Psoas muscle (tissue), 7 donors: ENCODE measurements at regions not wholly inside any gene's neighbourhood (a gene's known extent, or its start where the extent isn't known, plus 50 kb on each side); places are given as distances from the start of the nearest gene placed in this dataset.
A peak's percentile ranks its signal among the peaks of the same experiment; 100 is the strongest.

ENCODE experiments used
- ATAC-seq, 4 donors: fragments of 200-7000 bp; cut with Tn5 transposase; one replicate each; pipeline ENCODE4 v1.9.1; 2020; ENCODE audit warnings: moderate library complexity in 3 of 4, mild to moderate bottlenecking in 2 of 4
- DNase-seq, 2 donors: peaks; one replicate each; pipeline ENCODE4 v3.0.0-alpha.2; 2020
- H3K27ac ChIP-seq: fragments of 200-600 bp; one replicate; pipeline ENCODE4 v1.8.0; 2022
- H3K27me3 ChIP-seq, 3 donors: fragments of 200-600 bp in 1 of 3; one replicate each; pipeline versions ENCODE4 v1.6.1 to v1.8.0; 2013 to 2022; ENCODE audit warnings: low read length in 2 of 3, mild to moderate bottlenecking in 2 of 3, moderate library complexity in 1 of 3; ENCODE audit not compliant: insufficient read depth in 3 of 3
- H3K36me3 ChIP-seq, 2 donors: fragments of 200-600 bp in 1 of 2; one replicate each; pipeline versions ENCODE4 v1.6.1 to v1.8.0; 2013 to 2022; ENCODE audit warnings: low read depth in 1 of 2, mild to moderate bottlenecking in 1 of 2, moderate library complexity in 1 of 2; ENCODE audit not compliant: insufficient read depth in 1 of 2
- H3K4me1 ChIP-seq: fragments of 200-600 bp; one replicate; pipeline ENCODE4 v1.8.0; 2022
- H3K4me3 ChIP-seq: fragments of 200-600 bp; one replicate; pipeline ENCODE4 v1.8.0; 2022; ENCODE audit warnings: mild to moderate bottlenecking
- H3K9me3 ChIP-seq: fragments of 200-600 bp; one replicate; pipeline ENCODE4 v1.8.0; 2022
- CTCF ChIP-seq: fragments of 200-600 bp; IDR thresholded peaks from one replicate; pipeline ENCODE4 v1.8.0; 2022; ENCODE audit warnings: antibody characterized with exemption
- WGBS, 3 donors: extraction: QIAGEN DNeasy Blood & Tissue Kit; methylation state at CpG; one replicate each; pipeline versions ENCODE4 v1.1.6 to v1.1.7; 2013; 5-methylcytosine and 5-hydroxymethylcytosine counted together
- intact Hi-C, 2 donors: fragments of 100-400 bp; cut with DNase I; formaldehyde crosslinking; loops; one replicate each; pipeline versions ENCODE4 v1.11.0 to v1.14.2; 2022
- donor health status: healthy with polysubstance abuse.
- donor health status: DM: no; HTN: no; CAD: no; lungs with moderate emphysema.
- donor health status: Bipolar disorder and iron deficiency.
- donor health status: healthy.
- donor health status: DM: yes; HTN: yes; CAD: no.
- donor health status: DM: no; HTN: no; CAD: no.
- donor health status: DM: yes; HTN: yes; CAD: no.

GRCh38 chr10:132467464-132468149 is 70.0 kb upstream of the INPP5A start:
- Histone ChIP-seq H3K36me3 (no peaks in the 10 kb centered on the region), H3K27me3 (no peaks in the 10 kb centered on the region), H3K27ac (no peak overlapping the region), H3K9me3 (no peaks in the 10 kb centered on the region), H3K4me1 (peaks cover 29% of the 10 kb centered on the region), H3K4me3 (no peak overlapping the region)
- DNase-seq, result peak; percentile 10 to 49
- intact Hi-C loops, result loop anchor here in 1 of 2 donors (5.0 kb wide), 1 partner anchor 35 kb away; no protein-coding TSS in a partner anchor
- no peak for ATAC-seq
- no peak for TF ChIP-seq CTCF
- WGBS, 3 donors, result 60 to 70% (median 65%) methylated on average over 26 to 29 of the region's 29 CpGs

GRCh38 chr10:132468216-132468615 is 69.4 kb upstream of the INPP5A start:
- Histone ChIP-seq H3K9me3 (no peaks in the 10 kb centered on the region), H3K27ac (no peak overlapping the region), H3K4me3 (no peak overlapping the region), H3K27me3 (no peaks in the 10 kb centered on the region), H3K36me3 (no peaks in the 10 kb centered on the region), H3K4me1 (peaks cover 28% of the 10 kb centered on the region)
- no peak for ATAC-seq
- intact Hi-C loops, result loop anchor here in 1 of 2 donors (5.0 kb wide), 1 partner anchor 34 kb away; no protein-coding TSS in a partner anchor
- no peak for DNase-seq
- WGBS, 3 donors, result 56 to 69% (median 63%) methylated on average over 5 of the region's 5 CpGs
- no peak for TF ChIP-seq CTCF

GRCh38 chr10:132468651-132469050 is 68.9 kb upstream of the INPP5A start:
- no peak overlapping the region for H3K4me3 ChIP-seq
- no peak overlapping the region for H3K27ac ChIP-seq
- TF ChIP-seq CTCF, result no peak
- DNase-seq (peak in 1 of 2 donors; percentile 34), ATAC-seq (no peak)
- no peaks in the 10 kb centered on the region for H3K36me3 ChIP-seq
- intact Hi-C loops, result loop anchor here in 1 of 2 donors (5.0 kb wide), 1 partner anchor 34 kb away; no protein-coding TSS in a partner anchor
- WGBS, 3 donors, result 78 to 85% (median 84%) methylated on average over 9 to 10 of the region's 10 CpGs
- H3K4me1 ChIP-seq, result peaks cover 24% of the 10 kb centered on the region
- H3K9me3 ChIP-seq, result no peaks in the 10 kb centered on the region
- no peaks in the 10 kb centered on the region for H3K27me3 ChIP-seq

- TF ChIP-seq CTCF, result no peak
- ATAC-seq (peak; percentile 12 to 51 (median 41)), DNase-seq (peak; percentile 31 to 70)
- peaks cover 17% of the 10 kb centered on the region for H3K4me1 ChIP-seq
- 39 to 47% (median 42%) methylated on average over 21 of the region's 21 CpGs for WGBS, 3 donors
- no peaks in the 10 kb centered on the region for H3K36me3 ChIP-seq
- H3K27ac ChIP-seq, result no peak overlapping the region
- no peaks in the 10 kb centered on the region for H3K9me3 ChIP-seq
- no peaks in the 10 kb centered on the region for H3K27me3 ChIP-seq
- H3K4me3 ChIP-seq, result no peak overlapping the region
- intact Hi-C loops, result loop anchor here in 1 of 2 donors (5.0 kb wide), 1 partner anchor 33 kb away; no protein-coding TSS in a partner anchor
Measured at GRCh38 chr10:132469197-132469884, 68.2 kb upstream of the INPP5A start.
